Fibroblast of lung (primary cell): ENCODE measurements at regions not wholly inside any gene's neighbourhood (a gene's known extent, or its start where the extent isn't known, plus 50 kb on each side); places are given as distances from the start of the nearest gene placed in this dataset.

ENCODE experiments used
- CTCF ChIP-seq, 2 donors: IDR thresholded peaks in 1 of 2; conservative IDR thresholded peaks in 1 of 2; 1 replicate in 1 of 2; 2 replicates in 1 of 2; pipeline ENCODE4 v1.5.1; 2011 to 2012; ENCODE audit warnings: low read length in 2 of 2, control low read depth in 1 of 2, inconsistent platforms in 1 of 2, low read depth in 1 of 2, mild to moderate bottlenecking in 1 of 2
- EZH2 ChIP-seq: IDR thresholded peaks from 2 replicates; pipeline ENCODE4 v1.5.1; 2012; ENCODE audit warnings: low read length, control low read depth, mild to moderate bottlenecking; ENCODE audit errors: missing control alignments

GRCh38 chr5:73232266-73233041 is 59.5 kb downstream of the TMEM174 start:
- TF ChIP-seq CTCF (conservative IDR thresholded peaks at IDR 0.05 in 1 of 2, IDR thresholded peaks at IDR 0.05 in 1 of 2; ENCODE audit: low read depth in 1 of 2, low read length in 2 of 2) (no peak), EZH2 (no peak)
